CD4-positive, alpha-beta T cell (primary cell): ENCODE measurements at regions not wholly inside any gene's neighbourhood (a gene's known extent, or its start where the extent isn't known, plus 50 kb on each side); places are given as distances from the start of the nearest gene placed in this dataset.

ENCODE experiments used
- ATAC-seq: fragments of 200-7000 bp; cut with Tn5 transposase; one replicate; pipeline ENCODE4 v1.10.0; 2022; ENCODE audit warnings: mild to moderate bottlenecking; ENCODE audit not compliant: poor library complexity
- CTCF ChIA-PET: fragments of 350-600 bp; sonication (Branson Sonifier 250); formaldehyde crosslinking; loops from one replicate; lab custom pipeline; 2021; ENCODE audit warnings: antibody characterized with exemption, inconsistent platforms; lab: Charles Lee
- POLR2A ChIA-PET: fragments of 350-600 bp; sonication (Branson Sonifier 250); formaldehyde crosslinking; loops from one replicate; lab custom pipeline; 2021; ENCODE audit warnings: antibody characterized with exemption, inconsistent platforms; lab: Charles Lee
- DNase-seq, 14 experiments: peaks; one replicate each; pipeline ENCODE4 v3.0.0-alpha.2; 2013 to 2020; ENCODE audit warnings: mixed read lengths in 2 of 14
- H3K27ac ChIP-seq, 2 donors: one replicate each; pipeline versions ENCODE4 v1.5.1 to v1.7.0; 2013; ENCODE audit warnings: low read length in 2 of 2, low read depth in 1 of 2, mild to moderate bottlenecking in 1 of 2
- H3K27me3 ChIP-seq, 2 experiments: 1 replicate in 1 of 2; 2 replicates in 1 of 2; pipeline versions ENCODE4 v1.6.1 to v1.7.0; 2013; ENCODE audit warnings: low read length in 2 of 2, control low read depth in 1 of 2, mild to moderate bottlenecking in 1 of 2, moderate library complexity in 1 of 2; ENCODE audit not compliant: insufficient read depth in 2 of 2, control insufficient read depth in 1 of 2
- H3K36me3 ChIP-seq: one replicate; pipeline ENCODE4 v1.6.1; 2013; ENCODE audit warnings: low read length, control low read depth; ENCODE audit not compliant: insufficient read depth
- H3K4me1 ChIP-seq: one replicate; pipeline ENCODE4 v1.6.1; 2013; ENCODE audit warnings: low read length, control low read depth; ENCODE audit not compliant: insufficient read depth
- H3K4me3 ChIP-seq: one replicate; pipeline ENCODE4 v1.5.1; 2013; ENCODE audit warnings: mild to moderate bottlenecking, low read length, moderate library complexity
- H3K9me3 ChIP-seq, 2 experiments: 1 replicate in 1 of 2; 2 replicates in 1 of 2; pipeline versions ENCODE4 v1.6.1 to v1.7.0; 2013; ENCODE audit warnings: low read length in 2 of 2, mild to moderate bottlenecking in 2 of 2, control low read depth in 1 of 2, moderate library complexity in 1 of 2; ENCODE audit not compliant: control insufficient read depth in 1 of 2, insufficient read depth in 1 of 2
- H3K27ac Mint-ChIP-seq: one replicate; pipeline ENCODE4 v1.8.0; 2020; ENCODE audit warnings: mixed read lengths
- H3K27me3 Mint-ChIP-seq: one replicate; pipeline ENCODE4 v1.8.0; 2021; ENCODE audit warnings: mixed read lengths
- H3K36me3 Mint-ChIP-seq: one replicate; pipeline ENCODE4 v1.8.0; 2021; ENCODE audit warnings: low read depth, mixed read lengths
- H3K4me1 Mint-ChIP-seq: one replicate; pipeline ENCODE4 v1.8.0; 2021; ENCODE audit warnings: low read depth, mixed read lengths
- H3K4me3 Mint-ChIP-seq: one replicate; pipeline ENCODE4 v1.8.0; 2020; ENCODE audit warnings: mild to moderate bottlenecking, mixed read lengths
- H3K9me3 Mint-ChIP-seq: one replicate; pipeline ENCODE4 v1.8.0; 2020; ENCODE audit warnings: mixed read lengths
- intact Hi-C, 2 experiments: fragments of 100-400 bp; cut with DNase I in 1 of 2; cut with micrococcal nuclease in 1 of 2; formaldehyde crosslinking; loops; one replicate each; pipeline versions ENCODE4 v1.15.1 to v1.9.0; 2023 to 2025; cut with DNase I, micrococcal nuclease
- TF ChIP-seq, protein P1 (sequence below): fragments of 200-600 bp; IDR thresholded peaks from one replicate; pipeline ENCODE4 v1.8.0; 2022; ENCODE audit warnings: antibody characterized with exemption, mild to moderate bottlenecking

DNA sequence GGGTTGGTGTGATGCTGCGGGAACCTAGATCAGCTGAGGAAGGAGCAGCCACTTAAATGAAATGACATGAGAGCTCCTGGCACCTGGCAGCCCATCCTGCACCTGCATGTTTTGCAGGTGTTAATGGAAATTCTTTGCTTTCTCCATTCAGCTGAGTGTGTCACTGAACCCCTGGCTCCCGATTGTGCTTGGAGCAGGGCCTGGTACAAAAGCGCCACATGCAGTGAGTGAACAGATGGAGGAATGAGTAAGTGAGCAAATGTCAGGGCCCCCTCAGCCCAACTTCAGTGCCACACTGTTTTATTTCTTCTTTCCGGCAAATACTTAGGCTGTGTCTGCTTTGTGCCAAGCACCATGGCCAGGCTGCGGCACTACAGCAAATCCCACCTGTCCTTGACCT is 132.2 kb downstream of the ASB7 start:
- no peaks in the 10 kb centered on the region for H3K9me3 Mint-ChIP-seq
- TF ChIP-seq, protein P1, sequence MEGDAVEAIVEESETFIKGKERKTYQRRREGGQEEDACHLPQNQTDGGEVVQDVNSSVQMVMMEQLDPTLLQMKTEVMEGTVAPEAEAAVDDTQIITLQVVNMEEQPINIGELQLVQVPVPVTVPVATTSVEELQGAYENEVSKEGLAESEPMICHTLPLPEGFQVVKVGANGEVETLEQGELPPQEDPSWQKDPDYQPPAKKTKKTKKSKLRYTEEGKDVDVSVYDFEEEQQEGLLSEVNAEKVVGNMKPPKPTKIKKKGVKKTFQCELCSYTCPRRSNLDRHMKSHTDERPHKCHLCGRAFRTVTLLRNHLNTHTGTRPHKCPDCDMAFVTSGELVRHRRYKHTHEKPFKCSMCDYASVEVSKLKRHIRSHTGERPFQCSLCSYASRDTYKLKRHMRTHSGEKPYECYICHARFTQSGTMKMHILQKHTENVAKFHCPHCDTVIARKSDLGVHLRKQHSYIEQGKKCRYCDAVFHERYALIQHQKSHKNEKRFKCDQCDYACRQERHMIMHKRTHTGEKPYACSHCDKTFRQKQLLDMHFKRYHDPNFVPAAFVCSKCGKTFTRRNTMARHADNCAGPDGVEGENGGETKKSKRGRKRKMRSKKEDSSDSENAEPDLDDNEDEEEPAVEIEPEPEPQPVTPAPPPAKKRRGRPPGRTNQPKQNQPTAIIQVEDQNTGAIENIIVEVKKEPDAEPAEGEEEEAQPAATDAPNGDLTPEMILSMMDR = no peak
- Histone ChIP-seq H3K27ac (no peak overlapping the region), H3K9me3 (no peaks in the 10 kb centered on the region), H3K27me3 (no peaks in the 10 kb centered on the region), H3K36me3 (no peaks in the 10 kb centered on the region), H3K4me1 (no peaks in the 10 kb centered on the region), H3K4me3 (no peak overlapping the region)
- no peak overlapping the region for H3K4me3 Mint-ChIP-seq
- intact Hi-C loops = no loop called here
- H3K4me1 Mint-ChIP-seq = no peaks in the 10 kb centered on the region
- ChIA-PET CTCF (no interaction called here), POLR2A (no interaction called here)
- ATAC-seq (no peak), DNase-seq (no peak)
- no peaks in the 10 kb centered on the region for H3K36me3 Mint-ChIP-seq
- no peaks in the 10 kb centered on the region for H3K27me3 Mint-ChIP-seq
- no peak overlapping the region for H3K27ac Mint-ChIP-seq

DNA sequence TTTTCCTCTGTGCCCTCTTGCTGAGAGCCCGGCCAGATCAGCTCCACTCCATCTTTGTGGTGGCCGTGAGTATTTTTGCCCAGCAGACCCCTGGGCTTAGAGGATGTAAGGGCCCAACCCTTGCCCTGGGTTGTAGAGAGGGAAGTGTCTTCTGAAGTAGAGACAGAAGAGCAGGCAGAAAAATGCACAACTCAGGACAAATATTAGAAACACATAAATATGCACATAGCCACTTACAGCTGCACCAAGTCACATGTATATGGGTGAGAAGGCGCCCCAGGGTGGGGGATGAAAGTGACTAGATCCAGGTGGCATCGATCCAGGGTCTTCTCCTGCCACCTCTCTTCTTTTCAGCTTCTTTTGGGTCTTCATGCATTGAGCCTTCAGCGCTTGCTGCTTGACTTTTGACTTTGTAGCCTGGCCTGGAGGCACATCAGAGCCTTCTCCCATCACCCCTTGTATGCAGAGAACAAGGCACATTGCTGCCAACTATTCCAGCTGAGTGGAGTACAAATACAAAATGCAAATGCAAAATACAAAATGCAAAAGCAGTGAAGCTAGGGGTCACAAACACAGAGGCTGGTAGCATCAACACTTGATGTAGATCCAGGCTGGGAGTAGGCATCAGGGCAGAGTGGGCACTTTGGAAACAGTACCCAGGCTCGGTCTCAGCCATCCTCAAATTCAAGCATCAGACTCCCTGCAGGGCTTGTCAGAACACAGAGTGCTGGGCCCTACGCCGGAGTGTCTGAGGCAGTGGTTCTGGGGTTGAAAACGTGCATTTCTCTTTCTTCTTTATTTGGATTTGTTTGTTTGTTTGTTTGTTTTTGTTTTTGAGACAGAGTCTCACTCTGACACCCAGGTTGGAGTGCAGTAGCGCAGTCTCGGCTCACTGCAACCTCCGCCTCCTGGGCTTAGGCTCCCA is 133.0 kb downstream of the ASB7 start:
- Mint-ChIP-seq H3K9me3 (no peaks in the 10 kb centered on the region), H3K36me3 (no peaks in the 10 kb centered on the region), H3K27ac (no peak overlapping the region), H3K27me3 (no peaks in the 10 kb centered on the region), H3K4me1 (no peaks in the 10 kb centered on the region), H3K4me3 (no peak overlapping the region)
- Histone ChIP-seq H3K36me3 (no peaks in the 10 kb centered on the region), H3K4me3 (no peak overlapping the region), H3K27me3 (no peaks in the 10 kb centered on the region), H3K27ac (no peak overlapping the region), H3K4me1 (no peaks in the 10 kb centered on the region), H3K9me3 (no peaks in the 10 kb centered on the region)
- TF ChIP-seq, protein P1 = no peak
- DNase-seq = no peak
- ChIA-PET POLR2A (no interaction called here), CTCF (no interaction called here)
- ATAC-seq = no peak
- intact Hi-C loops = no loop called here

DNA sequence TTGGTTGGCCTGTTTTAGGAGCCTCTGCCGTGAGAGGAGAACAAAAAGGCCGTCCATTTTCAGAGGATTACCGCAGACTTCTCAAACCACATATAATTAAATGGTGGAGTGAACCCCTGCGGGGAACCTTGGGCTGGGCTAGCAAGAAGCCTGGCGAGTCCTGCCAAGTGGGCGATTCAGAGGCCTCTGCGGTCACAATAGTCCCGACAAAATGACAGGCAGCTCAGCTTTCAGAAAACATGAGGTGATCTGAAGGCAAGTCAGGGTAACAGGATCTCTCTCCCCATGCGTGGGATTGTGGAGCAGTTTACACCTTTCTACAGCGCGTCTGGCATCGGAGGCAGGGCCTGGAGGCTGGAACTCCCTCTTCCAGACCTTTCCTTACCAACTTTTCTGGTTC is 134.8 kb downstream of the ASB7 start:
- intact Hi-C loops = no loop called here
- POLR2A ChIA-PET = no interaction called here

More for the DNA sequence above, 134.8 kb downstream of the ASB7 start:
- Histone ChIP-seq H3K9me3 (no peaks in the 10 kb centered on the region), H3K36me3 (no peaks in the 10 kb centered on the region), H3K27ac (no peak overlapping the region), H3K4me3 (no peak overlapping the region), H3K27me3 (no peaks in the 10 kb centered on the region), H3K4me1 (no peaks in the 10 kb centered on the region)
- CTCF ChIA-PET = no interaction called here
- no peaks in the 10 kb centered on the region for H3K27me3 Mint-ChIP-seq
- H3K9me3 Mint-ChIP-seq = no peaks in the 10 kb centered on the region
- no peak overlapping the region for H3K4me3 Mint-ChIP-seq
- no peak for DNase-seq
- no peaks in the 10 kb centered on the region for H3K4me1 Mint-ChIP-seq
- ATAC-seq = no peak
- H3K27ac Mint-ChIP-seq = no peak overlapping the region
- TF ChIP-seq, protein P1 = no peak
- no peaks in the 10 kb centered on the region for H3K36me3 Mint-ChIP-seq
